GM10248 (cell line): ENCODE measurements at regions not wholly inside any gene's neighbourhood (a gene's known extent, or its start where the extent isn't known, plus 50 kb on each side); places are given as distances from the start of the nearest gene placed in this dataset.

Experiments
- CTCF ChIA-PET: fragments of 300-600 bp; sonication (Branson Sonifier 250); formaldehyde crosslinking; extraction: SDS; loops from one replicate; lab custom pipeline; 2021; ENCODE audit warnings: antibody characterized with exemption; lab: Yijun Ruan, JAX
- POLR2A ChIA-PET: fragments of 350-650 bp; sonication (Branson Sonifier 250); formaldehyde crosslinking; extraction: SDS; loops from one replicate; lab custom pipeline; 2020; ENCODE audit warnings: antibody characterized with exemption; lab: Yijun Ruan, JAX
- DNase-seq: peaks from one replicate; pipeline ENCODE4 v3.0.0; 2012; ENCODE audit errors: extremely low spot score
- TF ChIP-seq, protein P1 (sequence below): IDR thresholded peaks from 2 replicates; pipeline ENCODE4 v1.5.1; 2012; ENCODE audit warnings: mild to moderate bottlenecking, low read depth; ENCODE audit errors: extremely low read depth, missing control alignments, control extremely low read depth

GRCh38 chr2:183998041-183998796 lies 600.1 kb upstream of the ZNF804A start:
- peak; percentile 20 for DNase-seq
- CTCF ChIA-PET = interaction anchor here (2.5 kb wide), 1 partner anchor 11 kb away, joined by 10 read pairs; no protein-coding TSS in a partner anchor

DNA sequence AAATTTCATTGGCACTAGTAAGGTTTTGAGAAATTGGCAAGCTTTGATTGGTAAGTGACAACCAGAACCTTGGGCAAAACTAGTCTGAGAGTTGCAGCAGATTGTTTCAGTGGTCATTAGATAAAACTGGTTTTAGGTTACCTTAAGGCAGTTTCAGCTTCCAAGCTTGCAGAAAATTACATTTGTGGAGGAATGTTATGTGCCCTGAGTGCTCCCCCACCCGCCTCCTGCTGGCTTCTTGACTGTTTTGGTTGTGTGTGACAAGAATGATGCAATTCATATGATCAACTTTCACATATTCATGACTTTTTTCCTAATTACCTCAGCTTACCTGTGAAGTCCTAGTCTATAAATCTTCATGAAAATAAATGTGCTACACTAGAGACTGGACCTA lies 599.5 kb upstream of the ZNF804A start:
- ChIA-PET CTCF (interaction anchor here (0.9 to 2.5 kb wide), 2 partner anchors 10 to 21 kb away, joined by 3 to 10 read pairs; no protein-coding TSS in a partner anchor), POLR2A (no interaction called here)
- TF ChIP-seq, protein P1, sequence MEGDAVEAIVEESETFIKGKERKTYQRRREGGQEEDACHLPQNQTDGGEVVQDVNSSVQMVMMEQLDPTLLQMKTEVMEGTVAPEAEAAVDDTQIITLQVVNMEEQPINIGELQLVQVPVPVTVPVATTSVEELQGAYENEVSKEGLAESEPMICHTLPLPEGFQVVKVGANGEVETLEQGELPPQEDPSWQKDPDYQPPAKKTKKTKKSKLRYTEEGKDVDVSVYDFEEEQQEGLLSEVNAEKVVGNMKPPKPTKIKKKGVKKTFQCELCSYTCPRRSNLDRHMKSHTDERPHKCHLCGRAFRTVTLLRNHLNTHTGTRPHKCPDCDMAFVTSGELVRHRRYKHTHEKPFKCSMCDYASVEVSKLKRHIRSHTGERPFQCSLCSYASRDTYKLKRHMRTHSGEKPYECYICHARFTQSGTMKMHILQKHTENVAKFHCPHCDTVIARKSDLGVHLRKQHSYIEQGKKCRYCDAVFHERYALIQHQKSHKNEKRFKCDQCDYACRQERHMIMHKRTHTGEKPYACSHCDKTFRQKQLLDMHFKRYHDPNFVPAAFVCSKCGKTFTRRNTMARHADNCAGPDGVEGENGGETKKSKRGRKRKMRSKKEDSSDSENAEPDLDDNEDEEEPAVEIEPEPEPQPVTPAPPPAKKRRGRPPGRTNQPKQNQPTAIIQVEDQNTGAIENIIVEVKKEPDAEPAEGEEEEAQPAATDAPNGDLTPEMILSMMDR = no peak
- no peak for DNase-seq

More at GRCh38 chr2:183998041-183998796, 600.1 kb upstream of the ZNF804A start:
- TF ChIP-seq, protein P1 = no peak
- POLR2A ChIA-PET = no interaction called here

- peak; percentile 23 for DNase-seq
Observed at GRCh38 chr2:184004289-184004947, 593.9 kb upstream of the ZNF804A start.

DNA sequence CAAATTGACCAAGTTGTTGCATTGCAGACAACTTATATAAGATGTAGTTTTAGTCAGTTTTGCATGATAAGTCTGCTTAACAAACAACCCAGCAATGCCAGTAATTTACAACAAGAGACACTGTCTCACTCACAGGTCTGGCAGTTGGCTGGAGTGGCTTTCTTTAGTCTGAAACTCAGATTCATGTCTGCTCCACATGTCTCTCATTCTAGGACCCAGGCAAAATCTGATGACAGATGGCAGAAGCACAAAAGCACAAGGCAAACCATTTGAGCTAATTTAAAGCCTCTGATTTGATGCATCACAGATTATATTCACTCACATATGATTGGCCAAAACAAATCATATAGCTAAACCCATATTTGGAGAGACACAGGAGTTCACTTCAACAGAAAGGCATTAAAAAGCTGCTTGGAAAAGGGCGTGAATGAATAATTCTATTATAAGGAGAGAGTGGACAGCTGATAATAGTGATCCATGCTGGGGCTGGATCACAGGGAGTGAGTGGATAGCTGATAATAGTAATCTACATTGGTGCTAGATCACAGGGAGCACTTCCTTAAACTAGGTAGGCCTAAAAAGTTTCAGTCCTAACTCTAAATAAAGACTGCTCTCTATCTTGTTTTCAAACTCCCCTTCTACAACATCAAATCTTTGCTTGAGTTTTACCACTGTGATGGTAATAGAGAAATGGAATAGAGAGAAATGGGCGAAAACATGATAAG lies 593.2 kb upstream of the ZNF804A start:
- TF ChIP-seq, protein P1 = no peak
- POLR2A ChIA-PET = no interaction called here
- no peak for DNase-seq
- CTCF ChIA-PET = interaction anchor here (0.8 to 1.1 kb wide), 4 partner anchors 9 to 19 kb away, joined by 3 to 4 read pairs (median 3); no protein-coding TSS in a partner anchor

More at GRCh38 chr2:184004289-184004947, 593.9 kb upstream of the ZNF804A start:
- ChIA-PET CTCF (interaction anchor here (0.8 to 1.0 kb wide), 2 partner anchors 10 to 20 kb away, joined by 3 to 4 read pairs; no protein-coding TSS in a partner anchor), POLR2A (no interaction called here)
- TF ChIP-seq, protein P1 = no peak

- TF ChIP-seq, protein P1 = no peak
- ChIA-PET CTCF (no interaction called here), POLR2A (no interaction called here)
- no peak for DNase-seq
Observed at GRCh38 chr2:184006998-184007397, 591.3 kb upstream of the ZNF804A start.

- TF ChIP-seq, protein P1 = no peak
- no peak for DNase-seq
- POLR2A ChIA-PET = no interaction called here
Observed at GRCh38 chr2:184026961-184027360, 571.4 kb upstream of the ZNF804A start.

More at GRCh38 chr2:184026961-184027360, 571.4 kb upstream of the ZNF804A start:
- CTCF ChIA-PET = interaction anchor here (1.0 to 1.4 kb wide), 3 partner anchors 9 to 63 kb away, joined by 3 read pairs; no protein-coding TSS in a partner anchor
